Hippocampal formation (tissue), 2 donors: ENCODE measurements at regions not wholly inside any gene's neighbourhood (a gene's known extent, or its start where the extent isn't known, plus 50 kb on each side); places are given as distances from the start of the nearest gene placed in this dataset.

ENCODE experiments used
- DNase-seq, 2 donors: peaks; one replicate each; lab custom pipeline; 2025; lab: John Stamatoyannopoulos, UW

- DNase-seq: no peak
These were observed 59.2 kb upstream of the IL12A start for GRCh38 chr3:159929171-159930141.

DNA sequence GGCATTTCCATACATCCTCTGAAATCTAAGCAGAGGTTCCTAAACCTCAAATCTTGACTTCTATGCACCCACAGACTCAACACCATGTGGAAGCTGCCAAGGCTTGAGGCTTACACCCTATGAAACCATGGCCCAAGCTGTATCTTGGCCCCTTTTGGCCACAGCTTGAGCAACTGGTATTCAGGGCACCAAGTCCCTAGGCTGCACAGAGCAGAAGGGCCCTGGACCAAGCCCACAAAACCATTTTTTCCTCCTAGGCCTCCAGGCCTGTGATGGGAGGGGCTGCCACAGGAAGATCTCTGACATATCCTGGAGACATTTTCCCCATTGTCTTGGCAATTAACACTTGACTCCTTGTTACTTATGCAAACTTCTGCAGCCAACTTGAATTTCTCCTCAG is 54.4 kb upstream of the IL12A start:
- DNase-seq: no peak

GRCh38 chr3:159936541-159936940 is 52.1 kb upstream of the IL12A start:
- no peak for DNase-seq

DNA sequence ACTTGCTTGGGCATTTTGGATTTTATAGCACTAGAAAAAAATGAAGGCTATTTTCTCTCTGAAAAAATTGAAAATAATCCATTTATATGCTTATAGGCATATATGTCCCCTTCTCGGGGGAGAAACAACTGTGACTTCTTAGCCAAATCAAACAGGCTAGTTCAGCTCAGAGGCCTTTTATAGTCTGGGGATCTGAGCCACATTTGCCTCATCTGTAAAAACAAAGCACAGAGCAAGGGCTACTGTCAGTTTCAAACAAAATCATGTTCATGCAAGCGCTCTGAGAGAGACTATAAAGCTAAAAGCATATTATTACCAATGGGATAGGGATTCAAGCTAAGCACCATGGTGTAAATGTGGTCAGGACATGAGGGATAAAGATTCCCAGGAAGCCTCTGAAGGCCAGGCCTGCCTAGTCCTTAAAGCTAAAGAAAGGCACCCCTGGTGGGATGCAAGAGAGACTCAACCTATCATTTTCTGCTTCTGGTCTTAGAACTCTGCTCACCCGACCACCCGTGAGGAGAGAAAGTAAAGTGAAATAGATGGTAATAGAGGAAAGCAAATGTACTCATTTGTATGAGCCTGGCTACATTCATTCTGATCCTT is 51.0 kb upstream of the IL12A start:
- no peak for DNase-seq

DNA sequence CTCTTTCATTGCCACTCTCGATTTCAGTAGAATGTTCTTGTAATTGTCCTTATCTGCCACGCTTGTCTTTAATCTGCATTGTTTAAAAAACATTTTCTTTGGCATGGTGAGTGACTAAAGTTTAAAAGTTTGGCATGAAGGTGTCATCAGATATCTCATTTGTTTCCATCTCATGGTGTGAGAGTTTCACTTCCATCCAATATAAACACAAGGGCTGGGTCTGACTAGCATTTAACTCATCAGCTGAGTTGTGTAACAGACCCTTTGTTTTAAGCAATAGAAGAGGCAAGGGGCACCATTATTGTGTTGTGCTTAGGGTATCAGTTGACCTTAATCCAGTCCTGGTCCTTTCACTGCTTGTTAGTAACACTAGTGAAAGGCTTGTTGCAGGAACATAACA is 49.9 kb upstream of the IL12A start:
- no peak for DNase-seq
